ENCODE measurements at regions not wholly inside any gene's neighbourhood (a gene's known extent, or its start where the extent isn't known, plus 50 kb on each side); places are given as distances from the start of the nearest gene placed in this dataset.

- POLR2A ChIA-PET = no interaction called here
- intact Hi-C loops (cut with micrococcal nuclease) = no loop called here
Measured at GRCh38 chr22:49021926-49022815, 805.5 kb downstream of the BRD1 start.

More at GRCh38 chr22:49021926-49022815, 805.5 kb downstream of the BRD1 start:
- Histone ChIP-seq H3K36me3 (ENCODE audit: control insufficient read depth in 1 of 2, insufficient read depth in 2 of 2, low read length in 2 of 2) (no peaks in the 10 kb centered on the region), H2AFZ (ENCODE audit: low read depth, low read length, poor library complexity, severe bottlenecking) (no peak overlapping the region), H4K20me1 (ENCODE audit: insufficient read depth) (no peaks in the 10 kb centered on the region), H3K9me2 (ENCODE audit: insufficient read depth) (no peaks in the 10 kb centered on the region), H3K4me3 (replicated peaks in 1 of 2; ENCODE audit: low read depth in 1 of 2, low read length in 2 of 2) (no peak overlapping the region), H3K9me3 (ENCODE audit: control insufficient read depth in 1 of 2, insufficient read depth in 1 of 2, low read depth in 1 of 2, low read length in 2 of 2) (no peaks in the 10 kb centered on the region), H3K79me2 (ENCODE audit: insufficient read depth, low read length) (no peaks in the 10 kb centered on the region), H3K9ac (ENCODE audit: low read length) (no peak overlapping the region), H3K4me1 (ENCODE audit: control insufficient read depth in 1 of 2, insufficient read depth in 2 of 2, low read length in 2 of 2) (no peaks in the 10 kb centered on the region), H3K4me2 (ENCODE audit: low read length) (no peak overlapping the region), H3K27me3 (ENCODE audit: insufficient read depth, low read length) (peaks cover 5% of the 10 kb centered on the region), H3K27ac (ENCODE audit: low read depth, low read length) (no peak overlapping the region)
- ATAC-seq (no peak), DNase-seq (ENCODE audit: low read depth, low spot score) (no peak)
- RAD21 ChIA-PET (ENCODE audit: low non-redundant PET in 1 of 2, low total read pairs in 2 of 2, uncharacterized antibody in 2 of 2, unreplicated experiment in 2 of 2) = no interaction called here
- TF ChIP-seq ATF3 (IDR thresholded peaks at IDR 0.05) (no peak), POLR2AphosphoS5 (IDR thresholded peaks at IDR 0.05; ENCODE audit: low read depth, low read length) (no peak), REST (IDR thresholded peaks at IDR 0.05; ENCODE audit: low read depth) (no peak), JUND (IDR thresholded peaks at IDR 0.05) (no peak), FOSL1 (IDR thresholded peaks at IDR 0.05; ENCODE audit: low read depth) (no peak), SP1 (IDR thresholded peaks at IDR 0.05; ENCODE audit: low read depth) (no peak), YY1 (IDR thresholded peaks at IDR 0.05; ENCODE audit: extremely low read depth, insufficient replicate concordance, low read depth, low read length) (no peak), EGR1 (IDR thresholded peaks at IDR 0.05; ENCODE audit: low read depth) (no peak), EZH2 (IDR thresholded peaks at IDR 0.05) (no peak), SRF (IDR thresholded peaks at IDR 0.05; ENCODE audit: low read depth) (no peak), ELF1 (IDR thresholded peaks at IDR 0.05; ENCODE audit: borderline replicate concordance, low read depth) (no peak), ZFX (IDR thresholded peaks at IDR 0.05) (no peak), CEBPB (IDR thresholded peaks at IDR 0.05; ENCODE audit: low read depth) (no peak), TCF7L2 (IDR thresholded peaks at IDR 0.05; ENCODE audit: borderline replicate concordance, extremely low read depth, insufficient read depth, insufficient read length) (no peak), SIN3A (IDR thresholded peaks at IDR 0.05; ENCODE audit: low read depth) (no peak), POLR2A (IDR thresholded peaks at IDR 0.05; ENCODE audit: borderline replicate concordance, extremely low read depth, insufficient read depth, insufficient read length) (no peak), CBX3 (IDR thresholded peaks at IDR 0.05; ENCODE audit: low read depth) (no peak), CTCF (IDR thresholded peaks at IDR 0.05 in 2 of 3, conservative IDR thresholded peaks at IDR 0.05 in 1 of 3; ENCODE audit: borderline replicate concordance in 1 of 3, insufficient read depth in 1 of 3, low read depth in 2 of 3, low read length in 2 of 3) (no peak), ZNF274 (IDR thresholded peaks at IDR 0.05; ENCODE audit: low read depth, low read length) (no peak)
- CTCF ChIA-PET = no interaction called here
- BruUV-seq (replicated peaks) = no TSS peak
